ENCODE measurements at regions not wholly inside any gene's neighbourhood (a gene's known extent, or its start where the extent isn't known, plus 50 kb on each side); places are given as distances from the start of the nearest gene placed in this dataset.

GRCh38 chr18:22026362-22026761, 143.0 kb upstream of the GATA6 start:
- BruUV-seq (replicated peaks) = no TSS peak
- ChIA-PET POLR2A (no interaction called here), CTCF (interaction anchor here (0.8 to 1.2 kb wide), 3 partner anchors 29 to 43 kb away, joined by 3 read pairs; no protein-coding TSS in a partner anchor)
- H3K9ac ChIP-seq (replicated peaks; ENCODE audit: extremely low read depth, insufficient read depth, low read length) = no peak overlapping the region
- intact Hi-C loops (cut with micrococcal nuclease) (no loop called here), dilution Hi-C loops (cut with MboI; ENCODE audit: extremely low pct_ligation_motif_present, low sequenced_read_pairs) (no loop called here)
- H3K4me3 ChIP-seq (replicated peaks in 1 of 3; ENCODE audit: insufficient read depth in 1 of 3, low read depth in 1 of 3, low read length in 3 of 3) = no peak overlapping the region
- no peaks in the 10 kb centered on the region for H3K4me1 ChIP-seq (ENCODE audit: control insufficient read depth, extremely low read depth, insufficient read depth, low read length)
- no peak overlapping the region for H3K27ac ChIP-seq (ENCODE audit: insufficient read depth, low read depth, low read length)
- no peaks in the 10 kb centered on the region for H3K27me3 ChIP-seq (ENCODE audit: control insufficient read depth in 2 of 2, insufficient read depth in 2 of 2, low read length in 2 of 2)
- H3K9me3 ChIP-seq (replicated peaks; ENCODE audit: control insufficient read depth, insufficient read depth, low read length) = no peaks in the 10 kb centered on the region
- H4K20me1 ChIP-seq (replicated peaks; ENCODE audit: control insufficient read depth, extremely low read depth, insufficient read depth, low read length) = no peaks in the 10 kb centered on the region
- no peaks in the 10 kb centered on the region for H3K9me1 ChIP-seq (replicated peaks; ENCODE audit: control insufficient read depth, extremely low read depth, insufficient read depth, low read length)
- no peak for FAIRE-seq
- no peaks in the 10 kb centered on the region for H3K79me2 ChIP-seq (ENCODE audit: control insufficient read depth, insufficient read depth, low read length)
- no peak for TF ChIP-seq JUN (IDR thresholded peaks at IDR 0.05; ENCODE audit: borderline replicate concordance, insufficient read depth, insufficient read length, low read depth)
- no peak for TF ChIP-seq FOS (IDR thresholded peaks at IDR 0.05; ENCODE audit: borderline replicate concordance, insufficient read depth, low read length)
- no peak for TF ChIP-seq POLR2AphosphoS5 (IDR thresholded peaks at IDR 0.05; ENCODE audit: insufficient read depth, low read depth, low read length)
- no peak for TF ChIP-seq EZH2 (IDR thresholded peaks at IDR 0.05; ENCODE audit: borderline replicate concordance, low read depth, low read length, severe bottlenecking)
- TF ChIP-seq CTCF (IDR thresholded peaks at IDR 0.05; ENCODE audit: extremely low read depth in 1 of 2, insufficient read depth in 1 of 2, low read depth in 1 of 2, low read length in 2 of 2) = no peak
- TF ChIP-seq MYC (IDR thresholded peaks at IDR 0.05; ENCODE audit: low read depth, low read length) = no peak
- no peak for TF ChIP-seq POLR2A (IDR thresholded peaks at IDR 0.05; ENCODE audit: low read depth, low read length)
- TF ChIP-seq MAX (IDR thresholded peaks at IDR 0.05; ENCODE audit: insufficient read depth, insufficient read length) = no peak
- H3K36me3 ChIP-seq (ENCODE audit: control insufficient read depth in 2 of 2, extremely low read depth in 1 of 2, insufficient read depth in 2 of 2, low read length in 2 of 2) = no peaks in the 10 kb centered on the region
- no peak for DNase-seq (ENCODE audit: low read depth, low spot score)
- no peak overlapping the region for H3K4me2 ChIP-seq (ENCODE audit: insufficient read depth, low read length)
- H2AFZ ChIP-seq (ENCODE audit: low read depth, low read length) = no peak overlapping the region

Measured in endothelial cell of umbilical vein (primary cell).